ENCODE measurements at regions not wholly inside any gene's neighbourhood (a gene's known extent, or its start where the extent isn't known, plus 50 kb on each side); places are given as distances from the start of the nearest gene placed in this dataset.

DNA sequence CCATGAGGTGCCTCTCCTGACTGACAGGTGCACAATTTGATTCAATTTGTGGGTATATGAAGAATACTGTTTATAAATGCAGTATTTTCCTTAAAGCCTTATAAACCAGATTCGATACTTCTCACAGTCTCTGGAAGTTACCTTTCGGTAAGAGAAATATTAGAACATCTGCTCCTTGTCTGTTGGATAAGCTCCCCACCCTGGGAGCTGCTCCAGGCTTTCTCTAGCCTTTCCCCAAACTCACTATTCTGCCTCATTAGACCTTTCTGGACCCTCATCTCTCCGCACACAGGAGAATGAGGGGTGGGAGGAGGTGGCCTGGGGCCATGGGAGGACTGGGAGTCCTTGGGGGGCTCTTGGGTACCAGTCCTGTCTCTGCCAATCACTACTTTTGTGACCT is 59.8 kb upstream of the TBC1D21 start:
- FAIRE-seq (no peak), DNase-seq (ENCODE audit: low read depth in 1 of 2, low spot score in 2 of 2) (no peak)
- POLR2A ChIA-PET (ENCODE audit: partially characterized antibody) = no interaction called here
- H3K14ac ChIP-seq (ENCODE audit: insufficient read length) = no peak overlapping the region
- no peak overlapping the region for H2BK20ac ChIP-seq (ENCODE audit: low read length)
- H3K23me2 ChIP-seq (ENCODE audit: low read depth, low read length) = no peaks in the 10 kb centered on the region
- no peaks in the 10 kb centered on the region for H3K9me3 ChIP-seq (ENCODE audit: insufficient read depth in 2 of 2, low read depth in 1 of 2, low read length in 1 of 2)
- no peak overlapping the region for H3K4ac ChIP-seq (replicated peaks; ENCODE audit: insufficient read length, low read depth, low read length)
- no peak overlapping the region for H3K9ac ChIP-seq (replicated peaks in 1 of 4; ENCODE audit: extremely low read depth in 1 of 4, low read depth in 3 of 4, low read length in 3 of 4)
- no peak overlapping the region for H2AFZ ChIP-seq (ENCODE audit: low read length)
- no peak overlapping the region for H3K18ac ChIP-seq (ENCODE audit: extremely low read depth, low read length)
- no peaks in the 10 kb centered on the region for H3K27me3 ChIP-seq (replicated peaks in 1 of 4; ENCODE audit: control insufficient read depth in 3 of 4, extremely low read depth in 1 of 4, insufficient read depth in 3 of 4, low read length in 3 of 4)
- TF ChIP-seq, protein P1, sequence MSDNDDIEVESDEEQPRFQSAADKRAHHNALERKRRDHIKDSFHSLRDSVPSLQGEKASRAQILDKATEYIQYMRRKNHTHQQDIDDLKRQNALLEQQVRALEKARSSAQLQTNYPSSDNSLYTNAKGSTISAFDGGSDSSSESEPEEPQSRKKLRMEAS (IDR thresholded peaks at IDR 0.05) = no peak
- TF ChIP-seq HDAC6 (IDR thresholded peaks at IDR 0.05; ENCODE audit: low read depth, low read length) (no peak), SIX5 (IDR thresholded peaks at IDR 0.05; ENCODE audit: low read depth, low read length) (no peak), BRCA1 (IDR thresholded peaks at IDR 0.05; ENCODE audit: low read depth, low read length) (no peak)
- TF ChIP-seq, protein P2, sequence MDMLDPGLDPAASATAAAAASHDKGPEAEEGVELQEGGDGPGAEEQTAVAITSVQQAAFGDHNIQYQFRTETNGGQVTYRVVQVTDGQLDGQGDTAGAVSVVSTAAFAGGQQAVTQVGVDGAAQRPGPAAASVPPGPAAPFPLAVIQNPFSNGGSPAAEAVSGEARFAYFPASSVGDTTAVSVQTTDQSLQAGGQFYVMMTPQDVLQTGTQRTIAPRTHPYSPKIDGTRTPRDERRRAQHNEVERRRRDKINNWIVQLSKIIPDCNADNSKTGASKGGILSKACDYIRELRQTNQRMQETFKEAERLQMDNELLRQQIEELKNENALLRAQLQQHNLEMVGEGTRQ (IDR thresholded peaks at IDR 0.05; ENCODE audit: low read length) = no peak
- H3K36me3 ChIP-seq (ENCODE audit: control insufficient read depth in 2 of 4, insufficient read depth in 4 of 4, low read length in 3 of 4) = no peaks in the 10 kb centered on the region
- H3K4me3 ChIP-seq (ENCODE audit: extremely low read depth in 1 of 4, insufficient read depth in 2 of 4, low read depth in 3 of 4, low read length in 4 of 4) = no peak overlapping the region
- H2BK12ac ChIP-seq (ENCODE audit: low read depth, low read length) = no peak overlapping the region
- 85% methylated on average over 3 of the region's 3 CpGs; no CpG with 5 or more reads in 1 of the 2 experiments for WGBS, 2 experiments (ENCODE audit: extremely low coverage in 1 of 2, insufficient coverage in 1 of 2, insufficient read length in 1 of 2, insufficient replicate concordance in 2 of 2, low coverage in 1 of 2, low lambda C conversion rate in 2 of 2, missing lambda C conversion rate in 1 of 2)
- H3K23ac ChIP-seq (ENCODE audit: insufficient read length) = no peak overlapping the region
- H4K91ac ChIP-seq (replicated peaks; ENCODE audit: insufficient read length, low read length) = no peak overlapping the region
- H3K79me1 ChIP-seq (ENCODE audit: low read depth, low read length) = no peaks in the 10 kb centered on the region
- no peak overlapping the region for H4K5ac ChIP-seq (ENCODE audit: insufficient read length, low read depth, low read length)
- CTCF ChIA-PET (ENCODE audit: partially characterized antibody) = interaction anchor here (1.3 to 3.3 kb wide), 4 partner anchors 9 to 60 kb away, joined by 3 to 12 read pairs (median 6); partner anchors contain the start of gene TBC1D21
- no peak overlapping the region for H2BK5ac ChIP-seq (ENCODE audit: low read depth, low read length)
- no peak overlapping the region for H3K4me2 ChIP-seq (ENCODE audit: insufficient read depth in 1 of 2, low read depth in 2 of 2, low read length in 2 of 2)
- no peak overlapping the region for H2BK120ac ChIP-seq (replicated peaks; ENCODE audit: low read depth, low read length)
- no peak overlapping the region for H2AK5ac ChIP-seq (ENCODE audit: low read depth, low read length)
- no peak overlapping the region for H3K56ac ChIP-seq (replicated peaks; ENCODE audit: insufficient read length, low read depth, low read length)
- H4K20me1 ChIP-seq (replicated peaks in 1 of 2; ENCODE audit: control insufficient read depth in 1 of 2, insufficient read depth in 2 of 2, low read length in 2 of 2) = no peaks in the 10 kb centered on the region
- H3K4me1 ChIP-seq (replicated peaks in 1 of 4; ENCODE audit: control insufficient read depth in 3 of 4, insufficient read depth in 4 of 4, low read length in 3 of 4) = no peaks in the 10 kb centered on the region; a peak in 1 of 7 replicates
- no peak overlapping the region for H2BK15ac ChIP-seq (ENCODE audit: low read length)
- H4K8ac ChIP-seq (ENCODE audit: extremely low read depth, insufficient read depth, low read length) = no peak overlapping the region
- no peaks in the 10 kb centered on the region for H3K79me2 ChIP-seq (ENCODE audit: control insufficient read depth in 1 of 2, insufficient read depth in 2 of 2, low read length in 2 of 2)
- H3K27ac ChIP-seq (ENCODE audit: low read depth, low read length) = no peak overlapping the region
